HG03025 (cell line): ENCODE measurements at regions not wholly inside any gene's neighbourhood (a gene's known extent, or its start where the extent isn't known, plus 50 kb on each side); places are given as distances from the start of the nearest gene placed in this dataset.

Experiments
- ATAC-seq: cut with Tn5 transposase; IDR thresholded peaks from one replicate; pipeline ENCODE4 v1.9.1; 2021; ENCODE audit warnings: mild to moderate bottlenecking, moderate library complexity; ENCODE audit not compliant: unreplicated experiment, low FRiP score

DNA sequence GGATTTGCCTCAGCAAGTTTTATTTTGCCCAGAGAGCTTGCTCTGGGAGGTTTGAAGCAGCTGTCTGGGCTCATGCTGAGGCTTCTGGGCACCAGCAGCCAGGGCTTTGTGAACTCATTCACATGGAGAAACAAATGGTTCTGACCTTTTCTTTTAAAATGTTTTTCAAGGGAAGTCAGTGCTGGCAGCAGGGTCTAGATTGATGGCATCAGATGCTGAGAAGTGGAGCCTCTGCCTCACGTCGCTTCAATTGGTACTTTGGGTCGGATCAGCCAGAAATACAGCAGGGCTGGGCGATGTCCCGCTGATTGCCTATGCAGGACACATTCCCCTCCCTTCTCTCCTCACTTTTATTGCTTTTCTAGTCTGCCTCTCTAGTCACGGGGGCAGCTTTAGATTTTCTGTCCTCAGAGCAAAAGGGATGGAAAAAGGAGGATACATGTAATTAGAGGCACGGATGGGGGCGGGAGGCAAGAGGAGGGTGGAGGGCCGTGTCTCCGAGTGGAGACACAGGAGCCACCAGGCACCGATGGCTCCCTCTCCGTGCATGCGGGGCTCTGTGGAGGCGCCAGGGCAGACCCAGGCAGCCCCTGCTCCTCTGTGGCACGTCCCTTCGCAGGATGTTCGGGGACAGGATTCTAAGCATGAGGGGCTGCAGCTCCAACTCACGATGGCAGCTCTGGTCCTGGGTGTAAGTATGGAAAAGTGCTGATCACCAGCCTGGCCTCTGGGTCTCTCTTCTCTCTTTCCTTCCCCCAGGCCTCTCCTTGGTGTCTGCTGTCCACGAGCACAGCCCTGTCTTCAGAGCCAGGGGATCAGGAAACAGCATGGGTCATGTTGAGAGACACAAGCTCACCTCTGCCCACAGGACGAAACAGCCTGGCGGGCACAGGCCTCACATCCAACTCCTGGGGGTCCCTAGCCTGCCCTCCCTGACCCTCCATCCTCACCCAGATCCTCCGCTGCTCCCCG, 116.1 kb downstream of the FAM43A start:
- no peak for ATAC-seq

DNA sequence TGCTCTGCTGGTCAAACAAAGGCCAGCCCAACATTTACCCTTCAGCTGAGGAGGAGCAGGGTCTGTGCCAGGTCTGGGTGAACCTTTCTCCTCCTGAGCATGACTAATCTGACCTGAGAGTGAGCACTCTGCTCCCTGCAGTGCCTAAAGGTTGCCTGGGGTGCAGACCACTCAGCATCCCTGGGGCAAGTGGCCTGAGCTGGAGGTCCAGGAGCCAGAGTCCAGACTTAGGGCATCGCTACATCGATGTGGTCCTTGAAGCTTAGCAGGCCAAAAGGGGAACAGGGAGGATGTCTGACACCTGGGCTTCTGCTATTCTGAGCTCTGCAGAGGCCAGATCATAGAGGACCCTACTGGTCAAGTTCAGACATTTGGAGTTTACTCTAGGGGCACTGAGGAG, 119.1 kb downstream of the FAM43A start:
- ATAC-seq, result no peak

DNA sequence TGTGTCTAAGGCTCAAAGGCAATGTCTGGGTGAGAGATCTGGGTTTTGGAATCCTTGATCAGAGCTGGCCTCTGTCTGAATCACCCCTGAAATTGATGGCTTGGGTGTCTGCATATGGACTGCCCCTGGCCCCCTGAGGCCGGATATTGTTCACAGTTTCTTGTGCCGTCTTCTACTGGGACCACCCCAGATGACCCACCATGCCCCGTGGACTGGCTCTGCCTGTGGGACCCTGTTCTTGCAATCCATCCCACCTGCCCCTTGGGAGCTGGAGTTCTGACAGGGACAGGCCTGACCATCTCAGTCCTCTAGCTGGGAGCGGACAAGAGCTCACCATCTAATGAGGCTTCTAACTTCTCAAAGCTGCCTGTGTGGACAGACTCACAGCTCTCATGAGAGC, 119.9 kb downstream of the FAM43A start:
- ATAC-seq, result no peak

DNA sequence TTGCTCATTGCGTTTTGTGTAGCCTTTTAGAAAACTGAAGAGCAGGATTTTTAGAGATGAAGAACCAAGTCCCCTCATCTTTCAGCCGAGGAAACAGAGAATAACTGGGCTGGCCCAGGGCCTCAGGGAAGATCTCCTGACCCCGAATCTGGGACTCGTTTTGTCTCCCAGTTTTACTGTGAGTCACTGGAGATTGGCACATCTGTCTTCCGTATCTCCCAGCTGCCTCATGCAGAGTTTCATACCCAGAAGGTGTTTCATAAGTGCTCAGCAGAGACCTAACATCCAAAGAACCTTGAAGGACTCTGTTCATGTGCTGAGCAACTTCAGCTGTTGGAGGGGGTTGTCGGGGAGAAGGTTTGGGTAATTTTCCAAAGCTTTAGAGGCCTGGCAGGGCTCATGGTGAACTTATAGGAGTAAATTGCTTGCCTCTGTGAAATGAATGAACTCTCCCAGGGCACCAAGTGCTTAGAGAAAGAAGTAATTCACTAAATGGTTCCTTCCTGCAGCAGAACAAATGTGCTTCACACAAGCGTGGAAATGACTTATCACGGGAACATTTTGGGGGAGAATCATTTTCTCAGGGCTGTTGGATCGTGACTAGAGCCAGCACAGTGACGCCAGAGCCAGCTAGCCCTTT, 121.4 kb downstream of the FAM43A start:
- no peak for ATAC-seq

DNA sequence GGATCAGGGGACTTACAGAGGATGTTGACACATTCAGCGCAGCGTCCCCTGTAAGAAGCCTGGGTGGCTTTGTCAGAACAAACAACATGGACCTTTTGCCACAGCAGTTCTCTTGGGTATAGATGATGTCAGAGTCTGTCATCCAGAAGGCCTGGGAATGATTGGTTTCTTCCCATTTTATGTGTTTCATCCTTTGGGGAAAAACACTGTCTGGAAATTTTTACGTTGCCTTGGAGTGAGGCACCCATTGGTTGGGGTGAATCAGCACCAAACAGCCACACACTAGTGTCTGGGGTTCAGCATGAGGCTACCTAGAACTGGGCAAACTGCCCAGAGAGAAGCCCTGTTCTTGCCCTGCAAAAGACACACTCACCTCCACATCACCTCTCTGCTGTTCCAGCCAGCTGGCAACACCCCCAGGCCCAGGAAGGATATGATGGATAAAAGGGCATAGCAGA, 123.0 kb downstream of the FAM43A start:
- no peak for ATAC-seq

DNA sequence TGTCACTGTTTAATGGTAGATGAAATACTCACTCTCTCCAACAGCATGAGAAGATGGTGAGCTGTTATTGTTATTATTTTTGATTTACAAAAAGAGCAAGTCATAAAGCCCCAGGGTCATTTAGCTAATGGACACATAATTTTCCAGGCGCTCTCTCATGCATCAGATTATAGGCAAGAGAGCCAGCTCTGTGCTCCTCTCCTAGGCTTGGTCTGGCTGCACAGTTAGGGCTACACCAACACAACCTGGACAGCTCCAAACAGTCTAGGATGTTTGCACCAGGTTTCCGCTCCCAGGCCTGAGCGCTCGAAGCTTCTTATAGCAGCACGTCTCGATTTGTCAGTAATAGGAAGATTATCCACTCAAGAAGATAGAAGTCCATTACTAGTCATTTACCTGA, 123.7 kb downstream of the FAM43A start:
- no peak for ATAC-seq

DNA sequence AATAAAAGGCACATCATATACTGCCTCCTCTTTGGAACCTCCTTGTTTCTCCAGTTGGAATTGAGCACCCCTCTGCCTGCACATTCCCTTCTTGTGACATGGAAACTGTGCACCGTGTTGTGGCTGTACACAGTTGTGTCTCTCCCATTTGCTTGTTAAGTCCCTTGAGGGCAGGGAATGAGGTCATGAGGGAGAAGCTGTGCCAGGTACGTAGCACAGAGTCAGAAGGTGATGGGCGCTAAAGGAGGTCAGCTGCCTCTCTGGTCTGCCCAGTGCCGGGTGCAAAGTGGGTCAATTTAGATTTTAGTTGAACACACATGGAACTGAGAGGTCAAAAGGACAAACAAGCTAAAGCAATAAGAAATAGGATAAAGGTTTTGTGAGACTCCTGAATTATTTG, 124.4 kb downstream of the FAM43A start:
- no peak for ATAC-seq

DNA sequence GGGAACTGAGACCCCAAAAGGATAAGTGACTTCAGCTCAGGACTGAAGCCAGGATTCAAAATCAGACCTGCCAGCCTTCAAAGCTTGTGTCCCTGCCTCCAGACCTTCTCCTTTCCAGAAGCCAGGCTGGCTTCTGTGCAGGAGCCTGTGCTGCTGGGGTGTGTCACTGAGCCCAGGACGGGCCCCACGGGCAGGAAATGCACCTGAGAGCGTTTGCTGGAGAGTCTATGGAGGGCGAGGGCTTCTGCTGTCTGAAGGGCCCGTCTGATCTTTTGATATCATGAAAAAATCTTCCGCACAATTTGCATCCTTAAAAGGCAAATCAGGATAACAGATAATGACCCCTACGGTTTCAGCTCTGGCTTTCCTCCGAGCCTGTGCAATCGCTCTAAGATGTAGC, 125.4 kb downstream of the FAM43A start:
- ATAC-seq, result no peak

DNA sequence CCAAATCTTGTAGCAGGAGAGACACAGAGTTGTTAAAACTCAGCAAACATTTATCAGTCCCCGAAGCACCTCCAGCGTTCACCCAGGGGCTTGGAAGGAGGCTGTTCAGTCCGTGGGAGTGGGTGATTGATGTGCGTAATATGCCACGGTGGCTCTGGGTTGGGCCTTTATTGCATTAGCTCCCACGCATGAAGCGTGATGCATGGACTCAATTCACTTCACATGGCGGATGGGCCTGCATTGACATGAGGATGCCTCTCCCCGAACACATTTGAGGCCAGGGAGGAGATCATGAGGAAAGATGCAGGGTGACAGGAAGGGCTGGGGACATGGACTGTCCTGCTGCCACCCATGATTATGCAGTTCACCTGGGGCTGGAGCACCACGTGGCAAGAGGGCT, 126.5 kb downstream of the FAM43A start:
- no peak for ATAC-seq

DNA sequence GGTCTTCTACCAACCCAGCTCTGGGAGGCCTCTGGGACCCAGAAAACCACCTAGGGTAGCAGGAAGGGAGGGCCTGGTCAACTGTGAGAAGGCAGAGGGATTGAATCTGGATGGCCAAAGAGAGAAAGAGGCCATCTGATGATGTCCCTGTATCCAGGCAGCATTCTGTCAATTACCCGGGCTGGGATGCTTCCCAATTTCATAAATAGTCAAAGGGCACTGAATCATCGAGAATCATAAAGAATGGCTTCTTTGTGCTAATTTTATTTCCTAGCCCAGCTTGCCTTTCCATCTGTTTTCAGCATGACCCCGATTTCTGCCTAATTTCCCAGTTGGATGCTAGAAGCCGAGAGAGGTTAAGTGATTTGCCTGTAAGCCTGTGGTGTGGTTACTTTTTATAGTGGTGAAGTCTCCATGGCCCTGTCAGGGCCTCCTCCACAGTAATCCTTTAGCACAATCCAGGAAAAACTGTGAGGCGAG, 129.2 kb downstream of the FAM43A start:
- no peak for ATAC-seq

DNA sequence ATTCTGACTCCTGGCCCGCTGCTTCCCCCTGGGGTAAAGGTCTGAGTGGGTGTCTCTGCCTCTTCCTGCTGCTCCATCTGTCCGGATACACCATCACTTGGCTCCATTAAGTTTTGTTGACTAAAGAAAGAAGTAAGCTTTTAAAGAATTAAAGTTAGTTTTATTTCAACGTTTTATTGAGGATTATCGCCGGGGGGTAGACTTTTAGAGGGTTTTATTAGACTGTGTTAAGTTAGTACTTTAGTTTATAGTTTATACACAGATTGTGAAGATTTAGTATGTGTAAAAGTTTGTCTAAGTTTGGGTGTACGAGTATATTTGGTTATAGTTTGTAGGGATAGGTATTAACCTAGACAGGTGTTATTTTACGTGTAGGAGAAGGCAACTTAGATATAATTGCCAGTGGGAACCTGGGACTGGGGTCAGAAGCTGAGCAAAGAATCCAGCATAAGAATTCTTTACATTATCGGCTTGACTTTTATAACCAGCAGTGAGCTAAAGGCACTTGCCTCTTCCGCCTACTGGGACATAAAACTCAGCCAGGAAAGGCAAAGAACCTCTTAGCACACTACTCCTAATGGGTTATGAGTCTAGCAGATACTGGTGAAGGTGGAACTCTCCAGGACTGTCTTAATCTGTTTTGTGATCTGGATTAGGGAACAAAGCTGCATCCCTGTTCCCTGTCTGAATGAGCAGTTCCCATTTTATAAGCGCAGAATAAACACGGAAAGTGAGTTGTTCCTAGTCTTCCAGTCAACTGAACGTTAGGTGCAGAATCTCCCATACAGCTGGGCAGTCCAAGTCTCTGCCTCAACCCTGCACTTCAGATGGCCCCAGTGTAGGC, 131.3 kb downstream of the FAM43A start:
- no peak for ATAC-seq

DNA sequence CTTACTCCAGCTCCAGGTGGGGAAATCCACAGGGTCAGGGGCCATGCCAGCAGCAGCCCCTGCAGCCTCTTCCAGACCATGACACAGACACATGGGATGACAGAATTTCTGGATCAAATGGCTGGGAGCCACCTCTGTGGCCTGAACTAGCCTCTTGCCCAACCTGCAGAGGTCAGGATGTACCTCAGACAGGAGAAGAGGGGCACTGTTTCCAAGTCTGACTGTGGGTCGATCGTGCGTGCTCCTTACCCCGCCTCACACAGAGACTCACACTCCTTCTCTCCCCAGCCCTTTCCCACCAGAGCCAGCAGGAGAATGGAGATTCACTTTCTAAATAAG, 131.9 kb downstream of the FAM43A start:
- ATAC-seq, result no peak

DNA sequence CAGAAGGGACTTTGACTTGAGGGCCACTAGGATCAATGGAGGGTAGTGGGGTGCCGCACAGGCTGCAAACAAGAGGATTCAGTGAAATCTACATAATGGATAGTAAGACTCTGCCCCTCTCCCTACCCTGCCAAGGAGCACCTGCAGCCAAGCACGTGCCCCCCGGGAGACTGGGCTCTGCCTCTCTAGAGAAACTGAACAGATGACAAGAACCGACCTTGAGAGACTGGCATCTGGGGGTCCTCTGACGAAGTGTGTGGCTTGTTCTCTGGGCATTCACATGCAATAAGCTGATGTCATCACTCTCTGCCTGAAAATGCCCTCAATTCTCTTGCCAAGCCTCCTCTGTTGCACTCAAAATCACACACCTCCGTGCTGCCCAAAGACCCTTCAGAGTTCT, 132.3 kb downstream of the FAM43A start:
- no peak for ATAC-seq

DNA sequence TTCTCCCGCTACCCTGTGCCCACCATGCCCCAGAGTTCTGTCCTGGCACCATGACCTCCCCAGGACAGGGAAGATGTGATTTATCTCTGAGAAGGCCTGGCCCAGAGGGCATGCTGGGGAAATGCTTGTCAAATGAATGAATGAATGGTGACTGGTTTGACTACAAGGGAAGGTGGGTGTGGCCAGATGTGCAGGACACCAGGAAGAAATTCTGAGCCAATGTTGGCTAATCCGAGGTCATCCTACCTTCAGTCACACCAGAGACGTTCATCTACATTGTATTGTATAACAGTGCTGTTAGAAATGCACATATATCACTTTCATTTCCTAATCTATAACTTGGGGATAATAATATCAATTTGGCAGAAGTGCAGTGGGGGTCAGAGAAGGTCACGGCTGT, 138.4 kb downstream of the FAM43A start:
- ATAC-seq, result no peak

DNA sequence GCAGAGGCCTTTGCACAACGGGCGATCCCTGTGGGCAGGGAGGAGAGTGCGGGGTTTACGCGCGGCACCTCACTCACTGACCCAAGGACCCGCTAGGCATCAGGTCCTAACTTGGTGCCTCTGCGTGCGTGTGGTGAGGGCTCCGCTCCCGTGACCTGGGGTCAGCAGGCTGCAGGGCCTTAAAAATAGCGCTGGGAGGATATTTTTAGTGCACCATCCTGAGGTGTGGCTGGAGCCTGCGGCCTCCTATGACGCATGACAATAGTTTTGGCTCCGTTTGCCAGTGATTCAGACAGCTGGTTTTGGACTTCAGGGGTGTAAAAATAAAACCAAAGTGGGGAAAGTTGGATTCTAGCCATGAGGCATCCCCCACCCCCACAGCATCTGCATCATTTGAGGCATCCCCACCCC, 139.0 kb downstream of the FAM43A start:
- ATAC-seq, result no peak

DNA sequence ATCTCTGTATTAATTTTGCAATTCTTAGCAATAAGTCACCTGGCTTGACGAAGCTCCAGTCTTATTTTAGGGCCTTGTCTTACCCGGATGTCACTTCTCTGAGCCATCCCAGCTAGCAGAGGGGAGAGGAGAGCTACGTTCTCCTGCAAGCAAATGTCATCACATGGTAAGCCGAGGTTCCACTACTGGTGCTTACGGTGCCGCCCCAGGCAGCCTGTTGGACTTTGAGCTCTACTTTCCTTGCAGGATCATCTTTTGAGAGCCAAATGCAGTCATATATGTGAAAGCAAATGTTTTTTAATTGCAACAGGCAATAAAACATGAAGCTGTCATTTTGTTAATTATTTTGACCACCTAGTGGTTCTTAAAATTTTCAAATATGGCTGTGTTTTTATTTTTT, 140.9 kb downstream of the FAM43A start:
- ATAC-seq, result no peak

DNA sequence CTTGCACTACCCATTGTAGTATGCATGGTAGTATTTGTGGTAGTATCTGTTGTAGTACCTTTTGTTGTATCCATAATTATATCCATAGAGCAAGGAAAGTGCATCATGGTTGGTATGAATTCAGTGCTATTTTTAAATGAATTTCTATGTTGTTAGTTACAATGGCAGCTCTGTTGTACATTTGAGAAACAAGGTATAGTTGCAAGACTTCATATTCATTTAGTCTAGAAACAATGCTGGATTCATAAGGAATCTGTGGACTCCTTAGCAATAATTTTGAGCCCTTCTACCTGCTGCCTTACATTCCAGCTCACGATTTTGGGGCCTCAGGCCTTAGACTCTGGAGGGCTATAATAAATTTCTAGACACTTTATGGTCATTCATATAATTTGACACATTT, 141.8 kb downstream of the FAM43A start:
- ATAC-seq, result no peak

DNA sequence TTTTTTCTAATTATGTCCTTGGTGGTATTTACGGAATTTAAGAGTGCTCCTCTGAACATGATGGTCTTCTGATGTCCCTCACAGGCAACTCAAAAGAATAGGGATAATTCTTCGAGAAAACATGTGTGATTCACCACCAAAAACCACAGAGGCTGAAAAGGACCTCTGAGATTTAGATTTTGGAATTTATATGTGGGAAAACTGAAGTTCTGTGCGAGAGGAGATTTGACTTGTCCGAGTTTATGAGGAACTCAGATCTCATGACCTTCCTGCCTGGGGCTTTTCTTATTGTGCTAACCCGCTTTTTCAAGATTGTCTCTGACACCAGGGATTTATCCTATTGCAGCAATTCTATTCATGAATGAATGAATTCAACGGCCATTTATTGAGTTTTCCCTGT, 142.4 kb downstream of the FAM43A start:
- no peak for ATAC-seq

DNA sequence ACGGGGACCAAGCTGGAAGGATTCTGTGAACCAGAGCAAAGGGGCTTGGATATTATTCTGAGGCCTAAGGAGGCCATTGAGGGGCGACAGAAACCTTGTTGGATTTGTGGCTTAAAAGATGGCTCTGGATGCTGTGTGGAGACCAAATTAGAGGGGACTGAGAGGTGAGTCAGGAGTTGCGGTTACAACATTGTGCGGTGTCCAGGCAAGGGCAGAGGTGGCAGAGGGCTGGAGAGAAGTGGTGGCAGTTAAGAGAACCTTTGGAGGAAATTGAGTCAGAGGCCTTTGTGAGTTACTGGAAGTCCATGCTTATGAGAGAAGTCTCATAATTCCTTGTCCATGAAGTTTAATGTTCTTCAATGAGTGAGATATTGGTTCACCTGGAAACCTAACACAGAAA, 143.2 kb downstream of the FAM43A start:
- ATAC-seq, result no peak

DNA sequence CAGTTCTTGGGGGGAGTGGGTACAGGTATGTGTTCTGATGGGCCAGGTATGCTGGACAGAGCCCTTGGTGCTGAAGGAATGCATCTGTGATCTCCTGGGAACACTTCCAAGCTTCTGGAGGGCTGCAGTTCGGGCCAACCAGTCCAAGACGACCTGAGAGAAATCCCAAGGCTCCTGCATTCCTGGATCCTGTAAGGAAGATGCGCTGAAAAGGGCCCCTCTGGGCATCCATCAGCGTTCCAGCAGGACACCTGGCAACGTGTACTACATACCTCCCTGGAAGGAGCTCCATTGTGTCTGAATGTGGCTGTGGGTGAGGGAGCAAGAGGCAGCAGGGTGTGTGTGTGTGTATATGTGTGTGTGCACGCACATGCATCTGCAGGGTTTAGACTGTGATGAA, 144.7 kb downstream of the FAM43A start:
- ATAC-seq, result no peak

DNA sequence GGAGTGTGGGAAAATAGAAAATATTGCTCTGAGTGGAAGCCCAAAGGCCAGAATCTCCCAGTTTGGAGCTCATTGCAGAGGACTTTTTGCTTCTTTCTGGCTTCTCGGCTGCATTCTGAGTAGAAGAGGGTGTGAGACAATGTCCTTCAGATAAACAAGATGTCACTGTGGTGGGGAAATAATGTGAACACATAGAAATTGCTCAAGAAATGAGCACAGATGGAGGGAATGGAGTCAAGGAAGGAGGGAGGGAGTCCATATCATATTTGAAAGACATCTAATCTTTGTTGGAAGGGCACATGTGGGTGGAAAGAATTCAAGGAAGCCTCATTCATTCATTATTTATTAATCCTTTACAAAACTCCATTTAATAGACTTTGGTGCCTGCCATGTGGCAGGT, 145.3 kb downstream of the FAM43A start:
- ATAC-seq, result no peak
